Kasumi-1 (cell line): ENCODE measurements at regions not wholly inside any gene's neighbourhood (a gene's known extent, or its start where the extent isn't known, plus 50 kb on each side); places are given as distances from the start of the nearest gene placed in this dataset.

Experiments used
- DNase-seq, 2 experiments: peaks; one replicate each; lab custom pipeline; 2025; lab: John Stamatoyannopoulos, UW

- no peak for DNase-seq
Measured at GRCh38 chr22:34902335-34902734, 163.6 kb upstream of the ISX start.

GRCh38 chr22:34903416-34903815 lies 162.5 kb upstream of the ISX start:
- DNase-seq, result no peak

- DNase-seq, result no peak
Measured at GRCh38 chr22:34904486-34904885, 161.5 kb upstream of the ISX start.

GRCh38 chr22:34913826-34914225 lies 152.1 kb upstream of the ISX start:
- no peak for DNase-seq

- DNase-seq, result no peak
Measured at GRCh38 chr22:34914846-34915245, 151.1 kb upstream of the ISX start.

GRCh38 chr22:34917239-34917638 lies 148.7 kb upstream of the ISX start:
- DNase-seq, result no peak

- DNase-seq, result no peak
Measured at GRCh38 chr22:34931026-34931425, 134.9 kb upstream of the ISX start.

GRCh38 chr22:34934261-34934660 lies 131.7 kb upstream of the ISX start:
- no peak for DNase-seq

GRCh38 chr22:34943830-34944229 lies 122.1 kb upstream of the ISX start:
- DNase-seq, result no peak

GRCh38 chr22:34946339-34946985 lies 119.5 kb upstream of the ISX start:
- no peak for DNase-seq

GRCh38 chr22:34950489-34950888 lies 115.5 kb upstream of the ISX start:
- no peak for DNase-seq

- no peak for DNase-seq
Measured at GRCh38 chr22:34951212-34951611, 114.7 kb upstream of the ISX start.

GRCh38 chr22:34960005-34960404 lies 106.0 kb upstream of the ISX start:
- DNase-seq, result no peak

GRCh38 chr22:34966980-34967565 lies 98.9 kb upstream of the ISX start:
- no peak for DNase-seq

- DNase-seq, result no peak
Measured at GRCh38 chr22:34969001-34969790, 96.8 kb upstream of the ISX start.

GRCh38 chr22:34971456-34971855 lies 94.5 kb upstream of the ISX start:
- no peak for DNase-seq

GRCh38 chr22:34972191-34972897 lies 93.6 kb upstream of the ISX start:
- no peak for DNase-seq

- no peak for DNase-seq
Measured at GRCh38 chr22:34973016-34973415, 92.9 kb upstream of the ISX start.

GRCh38 chr22:34973926-34974325 lies 92.0 kb upstream of the ISX start:
- DNase-seq, result no peak

- no peak for DNase-seq
Measured at GRCh38 chr22:34975721-34976120, 90.2 kb upstream of the ISX start.

GRCh38 chr22:34976474-34976873 lies 89.5 kb upstream of the ISX start:
- no peak for DNase-seq

- no peak for DNase-seq
Measured at GRCh38 chr22:34976886-34977285, 89.1 kb upstream of the ISX start.

- DNase-seq, result no peak
Measured at GRCh38 chr22:34986523-34986922, 79.4 kb upstream of the ISX start.
